D721Med (cell line): ENCODE measurements at regions not wholly inside any gene's neighbourhood (a gene's known extent, or its start where the extent isn't known, plus 50 kb on each side); places are given as distances from the start of the nearest gene placed in this dataset.

Experiments used
- DNase-seq: peaks from one replicate; pipeline ENCODE4 v3.0.0; 2011; ENCODE audit warnings: low spot score; ENCODE audit not compliant: insufficient read length
- FAIRE-seq: peaks from 2 replicates; lab custom pipeline; 2011; peaks lifted over from hg19 to GRCh38; lab: Jason Lieb, UNC
- CTCF ChIP-seq: IDR thresholded peaks from 2 replicates; pipeline ENCODE4 v1.5.1; 2012; ENCODE audit warnings: mild to moderate bottlenecking, control low read depth; ENCODE audit not compliant: insufficient read depth; ENCODE audit errors: missing control alignments

GRCh38 chr18:47390410-47391024, 139.1 kb upstream of the SKOR2 start:
- FAIRE-seq: no peak
- no peak for TF ChIP-seq CTCF

GRCh38 chr18:47389210-47389609, 137.8 kb upstream of the SKOR2 start:
- TF ChIP-seq CTCF: no peak
- FAIRE-seq (no peak), DNase-seq (no peak)

More at GRCh38 chr18:47390410-47391024, 139.1 kb upstream of the SKOR2 start:
- DNase-seq: no peak

GRCh38 chr18:47387864-47388263, 136.4 kb upstream of the SKOR2 start:
- no peak for TF ChIP-seq CTCF
- no peak for DNase-seq
- peak; percentile 44 for FAIRE-seq

GRCh38 chr18:47383729-47384128, 132.3 kb upstream of the SKOR2 start:
- no peak for TF ChIP-seq CTCF
- FAIRE-seq: no peak
- DNase-seq: no peak

- FAIRE-seq (no peak), DNase-seq (no peak)
- TF ChIP-seq CTCF: no peak
Measured at GRCh38 chr18:47381975-47382570, 130.6 kb upstream of the SKOR2 start.

- FAIRE-seq (no peak), DNase-seq (no peak)
- no peak for TF ChIP-seq CTCF
Measured at GRCh38 chr18:47380153-47380552, 128.7 kb upstream of the SKOR2 start.

- FAIRE-seq: no peak
Measured at GRCh38 chr18:47373465-47373864, 122.0 kb upstream of the SKOR2 start.

More at GRCh38 chr18:47373465-47373864, 122.0 kb upstream of the SKOR2 start:
- TF ChIP-seq CTCF: no peak
- DNase-seq: no peak
